Right ventricle myocardium superior (tissue), 1 donor: ENCODE measurements at regions not wholly inside any gene's neighbourhood (a gene's known extent, or its start where the extent isn't known, plus 50 kb on each side); places are given as distances from the start of the nearest gene placed in this dataset.
"Not testable (repeated sequence)": the region's sequence is repeated elsewhere in the genome, so short reads cannot be mapped to it uniquely, and the experiment has no call there.

ENCODE experiments used
- ATAC-seq: fragments of 200-7000 bp; cut with Tn5 transposase; one replicate; pipeline ENCODE4 v1.9.1; 2020; ENCODE audit warnings: mild to moderate bottlenecking; ENCODE audit not compliant: poor library complexity
- DNase-seq: peaks from one replicate; pipeline ENCODE4 v3.0.0-alpha.2; 2020
- intact Hi-C: fragments of 100-400 bp; cut with DNase I; formaldehyde crosslinking; loops from one replicate; pipeline ENCODE4 v1.11.2; 2022
- donor health status: DM: no; HTN: yes; CAD: no; lungs with severe emphysema.

- intact Hi-C loops, result no loop called here
- no peak for DNase-seq
- ATAC-seq, result no peak
Measured at GRCh38 chr2:150824118-150824517, 336.7 kb upstream of the RND3 start.

- ATAC-seq (no peak), DNase-seq (no peak)
- intact Hi-C loops, result no loop called here
Measured at GRCh38 chr2:150817422-150817821, 330.0 kb upstream of the RND3 start.

DNA sequence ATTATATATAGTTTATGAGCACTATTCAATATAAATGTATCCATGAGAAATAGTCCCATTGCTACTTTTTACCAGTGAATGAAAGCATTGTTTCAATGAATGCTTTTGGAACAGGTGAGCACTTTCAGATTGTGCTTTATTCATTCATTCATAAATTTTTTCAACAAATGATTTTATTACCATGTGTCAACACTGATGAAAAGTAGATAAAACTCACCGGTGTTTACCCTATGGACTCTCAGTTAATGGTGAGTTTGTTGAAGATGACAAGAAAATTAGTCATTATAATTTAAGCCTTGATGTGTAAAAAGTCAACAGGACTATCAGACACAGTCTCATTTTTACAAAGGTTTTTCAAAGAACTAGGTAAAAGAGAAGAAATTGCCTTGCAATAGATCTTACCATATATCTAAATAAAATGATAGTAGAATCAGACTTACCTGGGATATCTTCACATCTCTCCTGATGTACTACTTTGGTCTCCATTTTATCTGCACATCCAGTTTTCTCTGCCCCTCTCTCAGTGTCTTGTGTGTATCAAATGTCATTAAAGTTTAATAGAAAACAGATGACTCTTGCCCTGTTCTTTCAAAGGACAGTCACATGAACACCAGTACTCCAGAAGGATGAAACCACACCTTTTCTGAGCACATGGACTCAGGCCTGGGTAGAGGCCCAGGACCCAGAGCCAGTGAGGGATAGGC lies 325.3 kb upstream of the RND3 start:
- intact Hi-C loops, result no loop called here
- no peak for DNase-seq
- no peak for ATAC-seq

- ATAC-seq (no peak), DNase-seq (no peak)
- intact Hi-C loops, result no loop called here
Measured at GRCh38 chr2:150812066-150812465, 324.6 kb upstream of the RND3 start.

DNA sequence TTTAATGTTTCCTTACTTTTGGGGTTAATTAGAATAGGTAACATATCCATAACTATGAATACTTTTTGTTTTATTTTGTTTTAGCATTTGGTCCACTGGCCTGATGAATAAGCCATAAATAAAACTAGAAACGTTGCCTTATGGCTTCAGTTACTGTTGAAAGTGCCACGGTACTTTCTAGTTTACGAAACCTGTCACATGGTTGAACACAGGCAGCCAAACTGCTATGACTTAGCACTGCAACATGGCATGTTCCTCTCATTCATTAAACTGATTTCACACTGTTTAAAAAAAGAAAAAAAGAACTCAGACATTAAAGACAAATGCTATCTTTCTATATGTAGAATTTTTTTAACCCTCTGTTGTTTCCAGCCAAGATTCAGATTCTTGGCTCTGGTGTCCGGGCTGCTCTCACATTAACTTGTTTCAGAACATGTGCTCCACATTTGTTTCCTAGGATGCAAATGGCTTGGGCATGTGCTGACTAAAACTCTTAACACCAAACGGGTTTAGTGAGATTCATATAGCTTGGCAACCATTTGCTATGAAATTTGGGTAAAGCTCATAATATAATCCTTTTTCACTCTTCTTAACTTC lies 323.9 kb upstream of the RND3 start:
- ATAC-seq, result peak; percentile 89
- intact Hi-C loops, result no loop called here
- no peak for DNase-seq

DNA sequence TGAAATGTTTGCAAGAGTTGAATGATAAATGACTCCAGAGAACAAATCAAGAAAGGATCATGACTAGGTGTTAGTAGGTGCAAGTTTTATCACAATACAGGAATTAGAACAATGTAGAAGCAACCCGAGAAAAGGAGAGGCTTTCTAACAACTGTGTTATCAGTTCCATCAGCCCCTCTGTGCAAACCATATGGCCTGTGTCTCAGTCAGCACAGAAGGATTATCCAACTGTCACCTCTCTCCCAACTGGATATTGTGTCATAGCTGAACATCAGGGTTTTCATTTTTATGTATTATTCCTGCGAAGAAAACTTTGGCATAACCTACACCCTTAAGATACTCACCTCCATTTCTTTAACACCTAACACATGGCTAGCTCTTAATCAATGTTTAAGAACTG lies 321.6 kb upstream of the RND3 start:
- intact Hi-C loops, result no loop called here
- no peak for DNase-seq
- no peak for ATAC-seq

- no peak for DNase-seq
- peak; percentile 39 for ATAC-seq
- intact Hi-C loops, result no loop called here
Measured at GRCh38 chr2:150806336-150806735, 318.9 kb upstream of the RND3 start.

DNA sequence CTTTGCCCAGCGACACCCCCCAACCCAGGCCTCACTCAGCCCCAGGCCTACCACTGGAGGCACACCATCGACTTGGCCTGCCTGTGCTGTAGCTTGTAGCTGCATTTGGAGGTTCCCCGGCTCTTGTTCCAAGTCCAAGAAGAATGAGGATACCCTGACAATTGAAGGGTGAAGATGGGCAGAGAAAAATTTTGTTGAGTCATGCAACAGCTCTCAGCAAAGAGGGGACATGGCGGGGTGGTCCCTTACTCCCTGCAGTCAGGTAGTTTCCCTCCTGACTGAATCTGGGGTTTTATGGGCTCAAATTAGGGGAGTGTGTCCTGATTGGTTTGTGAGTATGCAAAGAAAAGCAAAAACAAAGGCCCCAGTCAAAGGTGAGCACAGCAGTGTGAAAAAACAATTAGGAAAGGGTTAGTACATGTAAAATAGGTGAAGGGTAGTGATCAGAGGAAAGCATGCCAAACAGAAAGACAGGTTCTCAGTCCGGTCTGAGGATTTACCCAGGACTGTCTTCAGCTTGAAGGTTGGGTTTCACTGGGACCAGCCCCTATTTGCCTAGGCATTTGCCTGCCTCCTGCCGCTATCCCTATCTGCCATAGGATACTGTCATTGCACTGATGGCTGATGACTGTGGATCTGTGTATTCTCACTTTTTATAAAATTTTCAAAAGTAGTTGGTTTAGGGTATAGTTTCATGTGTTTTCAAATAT lies 316.4 kb upstream of the RND3 start:
- DNase-seq, result no peak
- no peak for ATAC-seq
- intact Hi-C loops, result no loop called here

GRCh38 chr2:150802635-150803034 lies 315.2 kb upstream of the RND3 start:
- ATAC-seq, result no peak
- intact Hi-C loops, result no loop called here

DNA sequence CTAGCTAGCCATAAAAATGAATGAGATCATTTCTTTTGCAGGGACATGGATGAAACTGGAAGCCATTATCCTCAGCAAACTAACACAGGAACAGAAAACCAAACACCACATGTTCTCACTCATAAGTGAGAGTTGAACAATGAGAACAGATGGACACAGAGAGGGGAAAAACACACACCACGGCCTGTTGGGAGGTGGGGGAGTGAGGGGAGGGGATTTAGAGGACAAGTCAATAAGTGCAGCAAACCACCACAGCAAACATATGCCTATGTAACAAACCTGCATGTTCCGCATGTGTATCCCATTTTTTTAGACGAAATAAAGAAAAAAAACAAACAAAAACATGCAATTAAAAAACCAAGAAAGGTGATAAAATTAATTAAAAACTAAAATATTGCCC lies 308.8 kb upstream of the RND3 start:
- ATAC-seq, intact Hi-C loops, DNase-seq: not testable (repeated sequence)

More at GRCh38 chr2:150802635-150803034, 315.2 kb upstream of the RND3 start:
- DNase-seq, result no peak

GRCh38 chr2:150792780-150793300 lies 305.4 kb upstream of the RND3 start:
- no peak for DNase-seq
- intact Hi-C loops, result no loop called here

GRCh38 chr2:150791567-150791966 lies 304.1 kb upstream of the RND3 start:
- intact Hi-C loops, result no loop called here
- DNase-seq (no peak), ATAC-seq (no peak)

More at GRCh38 chr2:150792780-150793300, 305.4 kb upstream of the RND3 start:
- ATAC-seq, result no peak

- no peak for DNase-seq
- intact Hi-C loops, result no loop called here
- ATAC-seq, result peak; percentile 69
Measured at GRCh38 chr2:150789376-150789905, 302.0 kb upstream of the RND3 start.

- intact Hi-C loops, result no loop called here
- ATAC-seq, result no peak
- no peak for DNase-seq
Measured at GRCh38 chr2:150788426-150789140, 301.1 kb upstream of the RND3 start.

DNA sequence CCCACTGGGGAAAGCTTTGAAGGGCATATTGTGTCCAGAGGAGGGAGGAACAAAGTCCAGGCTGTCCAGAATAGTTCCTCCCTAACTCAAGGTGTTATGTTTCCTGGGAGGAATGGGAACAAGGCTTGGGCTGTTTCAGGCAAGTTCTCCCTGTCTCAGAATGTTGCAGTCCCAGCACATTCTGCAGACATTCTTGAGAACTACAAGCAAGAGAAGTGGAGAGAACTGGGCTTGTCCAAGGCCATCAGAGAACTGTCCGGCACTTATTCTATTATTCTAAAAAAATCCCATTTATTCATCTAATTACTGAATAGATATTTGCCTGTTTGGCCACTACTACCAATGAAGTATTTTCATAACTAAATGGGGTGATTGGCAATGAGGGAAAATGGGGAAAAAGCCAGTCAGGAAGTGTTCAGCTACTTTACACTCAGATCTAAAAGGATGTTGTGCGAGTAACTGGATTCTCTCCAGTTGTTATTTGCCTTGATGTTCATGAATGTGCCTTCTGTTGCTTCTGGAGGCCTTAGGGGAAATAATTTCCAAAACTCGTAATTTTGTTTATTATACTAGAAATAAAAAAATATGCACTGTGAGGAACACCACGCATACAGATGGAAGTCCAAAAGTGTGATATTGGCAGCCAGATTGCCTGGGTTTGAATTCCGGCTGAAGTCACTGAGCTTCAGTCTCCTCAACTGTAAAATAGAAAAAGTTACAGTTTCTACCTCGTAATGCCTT lies 300.1 kb upstream of the RND3 start:
- DNase-seq, result no peak
- peak; percentile 64 for ATAC-seq
- intact Hi-C loops, result no loop called here

GRCh38 chr2:150784389-150784788 lies 296.9 kb upstream of the RND3 start:
- ATAC-seq (no peak), DNase-seq (no peak)
- intact Hi-C loops, result no loop called here

DNA sequence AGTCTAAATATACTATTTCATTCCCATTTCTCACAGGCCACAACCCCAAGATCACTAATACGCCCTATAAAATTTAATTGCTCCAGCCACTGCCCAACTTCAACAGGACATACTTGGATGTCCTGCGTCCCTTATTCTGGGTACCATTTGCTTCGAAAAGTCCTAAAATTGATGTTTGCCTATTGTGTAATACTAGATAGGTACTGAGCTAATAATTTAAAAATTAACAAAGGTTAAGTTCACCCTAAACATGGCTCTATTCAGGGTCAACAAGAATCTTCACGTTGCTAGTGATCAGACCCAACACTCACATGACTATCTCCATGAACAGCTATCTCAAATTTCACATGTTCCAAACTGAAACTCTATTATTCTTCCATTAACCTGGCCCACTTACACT lies 296.4 kb upstream of the RND3 start:
- ATAC-seq (no peak), DNase-seq (no peak)
- intact Hi-C loops, result no loop called here

DNA sequence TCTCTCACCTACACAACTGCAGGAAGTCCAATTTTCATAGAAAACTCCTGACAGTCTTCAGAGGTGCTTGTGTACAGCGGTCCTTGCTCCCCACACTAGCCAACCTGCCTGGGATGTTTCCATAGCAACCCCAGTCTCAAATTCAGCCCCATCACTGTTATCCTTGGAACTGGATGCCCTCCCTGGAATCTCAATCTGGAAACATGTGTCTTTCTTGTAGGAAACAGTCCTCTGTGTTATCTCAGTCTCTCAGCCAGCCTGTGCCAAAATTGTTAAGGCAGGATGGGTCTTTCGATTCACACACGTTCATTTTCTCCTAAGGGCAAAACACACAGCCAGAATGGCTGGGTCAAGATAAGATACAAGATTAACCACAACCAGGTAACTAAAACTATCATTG lies 295.5 kb upstream of the RND3 start:
- DNase-seq, result no peak
- ATAC-seq, result no peak
- intact Hi-C loops, result no loop called here
